DND-41 (cell line): ENCODE measurements at regions not wholly inside any gene's neighbourhood (a gene's known extent, or its start where the extent isn't known, plus 50 kb on each side); places are given as distances from the start of the nearest gene placed in this dataset.

Source experiments
- EZH2 ChIP-seq: IDR thresholded peaks from 3 replicates; pipeline ENCODE4 v1.6.1; 2012; ENCODE audit warnings: borderline replicate concordance, low read depth, mild to moderate bottlenecking, moderate library complexity, low read length, inconsistent platforms; ENCODE audit not compliant: severe bottlenecking
- TF ChIP-seq, protein P1 (sequence below): IDR thresholded peaks from 2 replicates; pipeline ENCODE4 v1.5.1; 2012; ENCODE audit warnings: borderline replicate concordance, low read length, moderate library complexity, mild to moderate bottlenecking; ENCODE audit not compliant: poor library complexity, severe bottlenecking; ENCODE audit errors: extremely low read depth

GRCh38 chr2:39851251-39851650 lies 72.2 kb upstream of the THUMPD2 start:
- TF ChIP-seq, protein P1, sequence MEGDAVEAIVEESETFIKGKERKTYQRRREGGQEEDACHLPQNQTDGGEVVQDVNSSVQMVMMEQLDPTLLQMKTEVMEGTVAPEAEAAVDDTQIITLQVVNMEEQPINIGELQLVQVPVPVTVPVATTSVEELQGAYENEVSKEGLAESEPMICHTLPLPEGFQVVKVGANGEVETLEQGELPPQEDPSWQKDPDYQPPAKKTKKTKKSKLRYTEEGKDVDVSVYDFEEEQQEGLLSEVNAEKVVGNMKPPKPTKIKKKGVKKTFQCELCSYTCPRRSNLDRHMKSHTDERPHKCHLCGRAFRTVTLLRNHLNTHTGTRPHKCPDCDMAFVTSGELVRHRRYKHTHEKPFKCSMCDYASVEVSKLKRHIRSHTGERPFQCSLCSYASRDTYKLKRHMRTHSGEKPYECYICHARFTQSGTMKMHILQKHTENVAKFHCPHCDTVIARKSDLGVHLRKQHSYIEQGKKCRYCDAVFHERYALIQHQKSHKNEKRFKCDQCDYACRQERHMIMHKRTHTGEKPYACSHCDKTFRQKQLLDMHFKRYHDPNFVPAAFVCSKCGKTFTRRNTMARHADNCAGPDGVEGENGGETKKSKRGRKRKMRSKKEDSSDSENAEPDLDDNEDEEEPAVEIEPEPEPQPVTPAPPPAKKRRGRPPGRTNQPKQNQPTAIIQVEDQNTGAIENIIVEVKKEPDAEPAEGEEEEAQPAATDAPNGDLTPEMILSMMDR = no peak
- TF ChIP-seq EZH2 = no peak
